ENCODE measurements at regions not wholly inside any gene's neighbourhood (a gene's known extent, or its start where the extent isn't known, plus 50 kb on each side); places are given as distances from the start of the nearest gene placed in this dataset.
A peak's percentile ranks its signal among the peaks of the same experiment; 100 is the strongest.

DNA sequence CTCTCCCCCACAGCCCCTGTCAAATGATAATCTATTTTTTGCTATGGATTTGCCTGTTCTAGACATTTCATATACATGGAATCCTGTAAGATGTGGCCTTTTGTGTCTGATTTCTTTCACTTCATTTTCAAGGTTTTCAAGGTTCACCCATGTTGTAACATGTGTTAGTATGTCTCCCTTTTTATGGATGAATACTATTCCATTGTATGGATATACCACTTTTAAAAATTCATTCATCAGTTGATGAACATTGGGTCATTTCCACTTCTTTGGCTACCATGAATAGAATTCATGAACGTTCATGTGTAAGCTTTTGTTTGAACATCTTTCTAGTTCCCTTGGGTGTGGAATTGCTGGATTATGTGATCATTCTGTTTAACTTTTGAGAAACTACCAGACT is 94.7 kb upstream of the ZNF366 start:
- CTCF ChIA-PET, result no interaction called here
- POLR2A ChIA-PET, result no interaction called here
- TF ChIP-seq FOXK2 (IDR thresholded peaks at IDR 0.05), result no peak
- no peak for TF ChIP-seq LEF1 (IDR thresholded peaks at IDR 0.05; ENCODE audit: borderline replicate concordance)
- no peak for TF ChIP-seq L3MBTL2 (conservative IDR thresholded peaks at IDR 0.05)
- TF ChIP-seq CTBP1 (IDR thresholded peaks at IDR 0.05; ENCODE audit: borderline replicate concordance), result no peak
- TF ChIP-seq, protein P1, sequence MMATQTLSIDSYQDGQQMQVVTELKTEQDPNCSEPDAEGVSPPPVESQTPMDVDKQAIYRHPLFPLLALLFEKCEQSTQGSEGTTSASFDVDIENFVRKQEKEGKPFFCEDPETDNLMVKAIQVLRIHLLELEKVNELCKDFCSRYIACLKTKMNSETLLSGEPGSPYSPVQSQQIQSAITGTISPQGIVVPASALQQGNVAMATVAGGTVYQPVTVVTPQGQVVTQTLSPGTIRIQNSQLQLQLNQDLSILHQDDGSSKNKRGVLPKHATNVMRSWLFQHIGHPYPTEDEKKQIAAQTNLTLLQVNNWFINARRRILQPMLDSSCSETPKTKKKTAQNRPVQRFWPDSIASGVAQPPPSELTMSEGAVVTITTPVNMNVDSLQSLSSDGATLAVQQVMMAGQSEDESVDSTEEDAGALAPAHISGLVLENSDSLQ (IDR thresholded peaks at IDR 0.05), result no peak
- no peak for TF ChIP-seq FOXA1 (IDR thresholded peaks at IDR 0.05)
- no peak for TF ChIP-seq SUZ12 (IDR thresholded peaks at IDR 0.05)
- TF ChIP-seq FOXM1 (IDR thresholded peaks at IDR 0.05; ENCODE audit: borderline replicate concordance), result no peak
- no peak for TF ChIP-seq NFRKB (IDR thresholded peaks at IDR 0.05)
- no peak for TF ChIP-seq ARNT (IDR thresholded peaks at IDR 0.05)
- no peak for TF ChIP-seq SP1 (IDR thresholded peaks at IDR 0.05)
- no peak for TF ChIP-seq ZNF384 (IDR thresholded peaks at IDR 0.05)
- no peak for TF ChIP-seq HDGF (IDR thresholded peaks at IDR 0.05; ENCODE audit: borderline replicate concordance)
- no peak for TF ChIP-seq BHLHE40 (IDR thresholded peaks at IDR 0.05; ENCODE audit: borderline replicate concordance)
- TF ChIP-seq TARDBP (IDR thresholded peaks at IDR 0.05), result no peak
- no peak for TF ChIP-seq ELF4 (IDR thresholded peaks at IDR 0.05)
- DNase-seq (ENCODE audit: extremely low spot score), result no peak

DNA sequence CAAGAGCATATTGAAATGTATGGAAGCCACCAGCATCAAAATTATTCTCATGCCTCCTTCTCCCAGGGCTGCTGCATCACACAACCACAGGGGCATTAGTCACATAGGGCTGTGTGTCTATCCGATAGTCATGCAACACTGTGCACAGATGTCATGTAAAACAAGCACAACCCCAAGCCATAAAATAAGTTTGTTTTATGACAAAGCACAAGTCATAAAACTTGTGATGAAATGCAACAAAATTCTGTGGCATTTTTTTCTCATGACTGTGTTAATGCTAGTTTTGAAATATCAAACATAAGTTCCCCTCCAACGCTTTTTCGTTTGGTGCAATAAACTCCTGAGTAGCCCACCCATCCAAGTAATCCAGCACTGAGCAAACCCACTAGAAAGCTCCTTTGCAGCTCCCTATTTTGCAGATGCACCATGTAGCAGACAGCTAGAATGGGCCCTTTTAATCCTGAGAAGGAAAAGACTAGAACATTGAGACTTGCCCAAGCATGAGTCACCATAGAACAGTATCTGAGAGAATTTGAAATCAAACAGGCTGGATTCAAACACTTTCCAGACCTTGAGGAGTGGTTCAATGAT is 93.3 kb upstream of the ZNF366 start:
- ChIA-PET CTCF (no interaction called here), POLR2A (no interaction called here)
- TF ChIP-seq SUZ12 (IDR thresholded peaks at IDR 0.05), result no peak
- TF ChIP-seq ARNT (IDR thresholded peaks at IDR 0.05), result no peak
- no peak for TF ChIP-seq FOXK2 (IDR thresholded peaks at IDR 0.05)
- TF ChIP-seq ELF4 (IDR thresholded peaks at IDR 0.05), result no peak
- no peak for TF ChIP-seq L3MBTL2 (conservative IDR thresholded peaks at IDR 0.05)
- TF ChIP-seq BHLHE40 (IDR thresholded peaks at IDR 0.05; ENCODE audit: borderline replicate concordance), result no peak
- no peak for TF ChIP-seq HDGF (IDR thresholded peaks at IDR 0.05; ENCODE audit: borderline replicate concordance)
- no peak for TF ChIP-seq TARDBP (IDR thresholded peaks at IDR 0.05)
- no peak for DNase-seq (ENCODE audit: extremely low spot score)

DNA sequence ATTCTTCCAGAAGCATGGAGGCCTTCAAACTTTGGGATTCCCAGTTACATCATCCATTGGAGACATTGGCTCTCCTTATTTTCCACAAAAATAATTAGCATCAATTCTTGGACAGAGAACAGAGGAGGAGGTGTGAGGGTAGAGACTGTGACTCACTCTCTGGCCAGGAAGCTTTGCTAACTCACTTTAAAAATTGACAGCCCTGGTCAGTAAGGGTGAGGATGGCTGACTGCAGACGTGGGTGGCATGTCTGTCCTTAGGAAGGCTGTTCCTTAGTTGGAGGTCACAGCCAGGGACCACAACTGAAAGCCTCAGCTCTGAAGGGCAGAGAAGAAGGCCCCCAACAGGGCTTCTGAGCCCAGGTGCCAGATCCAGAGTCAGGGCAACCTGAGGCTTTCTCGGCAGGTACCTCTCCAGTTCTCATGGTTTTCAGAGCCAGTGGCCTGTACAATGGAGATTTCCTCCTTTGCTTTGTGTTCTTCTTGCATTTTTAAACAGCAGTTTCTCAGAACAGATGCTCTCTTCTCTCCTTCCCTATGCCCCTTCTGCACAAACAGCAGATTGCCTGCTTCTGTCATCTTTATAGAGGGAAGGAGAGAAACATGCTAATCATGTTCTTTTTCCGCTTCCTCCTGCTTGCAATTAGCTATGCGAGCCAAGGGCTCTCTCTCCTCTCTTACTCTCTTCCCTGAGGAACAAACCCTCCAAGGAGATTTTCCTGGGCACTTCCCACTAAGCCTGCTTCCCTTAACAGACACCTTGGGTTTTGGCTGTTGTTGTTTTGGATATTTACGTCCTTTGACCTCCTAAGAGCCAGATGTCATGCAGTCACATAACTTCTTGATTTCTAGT is 92.5 kb upstream of the ZNF366 start:
- no peak for TF ChIP-seq BHLHE40 (IDR thresholded peaks at IDR 0.05; ENCODE audit: borderline replicate concordance)
- TF ChIP-seq, protein P1 (IDR thresholded peaks at IDR 0.05), result no peak
- TF ChIP-seq TARDBP (IDR thresholded peaks at IDR 0.05), result no peak
- no peak for TF ChIP-seq SP1 (IDR thresholded peaks at IDR 0.05)
- TF ChIP-seq SUZ12 (IDR thresholded peaks at IDR 0.05), result no peak
- no peak for TF ChIP-seq L3MBTL2 (conservative IDR thresholded peaks at IDR 0.05)
- no peak for TF ChIP-seq HDGF (IDR thresholded peaks at IDR 0.05; ENCODE audit: borderline replicate concordance)
- no peak for TF ChIP-seq LEF1 (IDR thresholded peaks at IDR 0.05; ENCODE audit: borderline replicate concordance)
- no peak for TF ChIP-seq CTBP1 (IDR thresholded peaks at IDR 0.05; ENCODE audit: borderline replicate concordance)
- TF ChIP-seq ARNT (IDR thresholded peaks at IDR 0.05), result no peak
- no peak for TF ChIP-seq FOXA1 (IDR thresholded peaks at IDR 0.05)
- no peak for DNase-seq (ENCODE audit: extremely low spot score)
- POLR2A ChIA-PET, result no interaction called here
- CTCF ChIA-PET, result no interaction called here

DNA sequence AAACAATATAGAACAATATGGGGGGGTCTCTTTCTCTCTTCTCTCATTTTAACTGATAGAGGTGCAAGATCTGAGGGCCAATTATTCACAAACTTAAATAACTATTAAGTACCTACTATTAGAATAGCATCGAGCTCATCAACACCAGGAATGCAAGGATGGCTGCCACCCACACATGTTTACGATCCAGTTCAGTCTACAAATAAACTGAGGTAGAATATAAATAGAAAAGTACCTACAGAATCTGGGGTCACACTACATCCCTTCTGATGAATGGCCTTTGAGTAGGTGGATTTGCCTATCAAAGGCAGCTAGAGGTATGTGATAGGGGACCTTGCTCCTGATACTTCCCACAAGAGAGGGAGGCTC is 91.8 kb upstream of the ZNF366 start:
- no peak for DNase-seq (ENCODE audit: extremely low spot score)
- TF ChIP-seq FOXA1 (IDR thresholded peaks at IDR 0.05) (no peak), CTBP1 (IDR thresholded peaks at IDR 0.05; ENCODE audit: borderline replicate concordance) (no peak), L3MBTL2 (conservative IDR thresholded peaks at IDR 0.05) (no peak), TARDBP (IDR thresholded peaks at IDR 0.05) (no peak)
- TF ChIP-seq, protein P1 (IDR thresholded peaks at IDR 0.05), result no peak
- ChIA-PET CTCF (no interaction called here), POLR2A (no interaction called here)

DNA sequence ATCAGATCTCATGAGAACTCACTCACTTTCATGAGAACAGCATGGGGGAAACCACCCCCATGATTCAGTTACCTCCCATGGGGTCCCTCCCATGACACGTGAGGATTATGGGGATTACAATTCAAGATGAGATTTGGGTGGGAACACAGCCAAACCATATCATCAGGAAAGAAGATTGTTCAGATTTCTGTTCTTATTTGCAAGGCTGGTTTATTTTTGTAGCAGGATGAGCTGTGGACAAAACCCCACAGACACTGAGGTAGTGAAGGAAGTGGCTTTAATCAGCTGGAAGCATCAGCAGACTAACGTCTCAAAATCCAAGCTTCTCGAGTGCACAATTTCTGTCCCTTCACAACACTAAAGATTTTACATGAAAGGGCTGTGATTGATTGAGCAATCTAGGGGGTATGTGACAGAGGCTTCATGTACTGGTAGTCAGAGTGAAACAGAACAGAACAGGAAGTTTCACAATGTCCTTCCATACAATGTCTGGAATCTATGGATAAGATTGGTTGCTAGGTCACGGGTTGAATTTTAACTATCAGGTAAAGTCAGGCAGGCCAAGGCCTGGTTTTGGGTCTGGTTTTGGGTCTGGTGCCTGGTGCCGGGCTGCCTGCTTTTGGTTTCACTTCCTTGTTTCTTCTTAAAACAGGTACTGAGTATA is 91.3 kb upstream of the ZNF366 start:
- no peak for DNase-seq (ENCODE audit: extremely low spot score)
- CTCF ChIA-PET, result no interaction called here
- POLR2A ChIA-PET, result no interaction called here
- TF ChIP-seq ZNF384 (IDR thresholded peaks at IDR 0.05), result no peak
- TF ChIP-seq ARNT (IDR thresholded peaks at IDR 0.05), result no peak
- no peak for TF ChIP-seq L3MBTL2 (conservative IDR thresholded peaks at IDR 0.05)
- TF ChIP-seq FOXM1 (IDR thresholded peaks at IDR 0.05; ENCODE audit: borderline replicate concordance), result no peak

DNA sequence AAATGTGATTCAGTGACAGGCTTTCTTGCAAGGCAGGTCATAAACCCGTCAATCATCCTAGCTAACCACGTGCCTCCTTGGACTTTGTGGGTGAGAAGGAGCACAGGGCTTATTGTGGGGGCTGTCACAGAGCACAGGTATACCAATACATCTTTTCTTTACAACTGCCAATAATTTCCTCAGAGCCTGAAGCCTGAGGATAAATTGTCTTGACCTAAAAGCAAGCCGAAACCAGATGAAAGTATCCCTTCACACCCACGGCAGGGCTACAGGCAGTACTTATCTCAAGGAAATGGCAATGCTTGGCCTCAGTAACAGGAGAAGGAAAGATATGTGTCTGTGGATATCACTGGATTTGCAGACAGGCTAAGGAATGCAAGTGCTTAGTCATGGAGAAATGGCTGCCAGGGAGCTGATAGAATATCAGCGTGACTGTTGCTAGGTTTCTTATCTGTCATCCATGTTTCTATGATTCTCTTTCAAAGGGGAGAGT is 90.3 kb upstream of the ZNF366 start:
- no peak for TF ChIP-seq L3MBTL2 (conservative IDR thresholded peaks at IDR 0.05)
- TF ChIP-seq, protein P1 (IDR thresholded peaks at IDR 0.05), result peak; percentile 84
- no peak for DNase-seq (ENCODE audit: extremely low spot score)
- CTCF ChIA-PET, result no interaction called here
- POLR2A ChIA-PET, result no interaction called here

All from HEK293T (cell line).